GM18868 (cell line): ENCODE measurements at regions not wholly inside any gene's neighbourhood (a gene's known extent, or its start where the extent isn't known, plus 50 kb on each side); places are given as distances from the start of the nearest gene placed in this dataset.

ENCODE experiments used
- ATAC-seq: cut with Tn5 transposase; IDR thresholded peaks from one replicate; pipeline ENCODE4 v1.9.1; 2021; ENCODE audit warnings: mild to moderate bottlenecking, moderate library complexity; ENCODE audit not compliant: unreplicated experiment

GRCh38 chr5:51273021-51273420 is 110.2 kb upstream of the ISL1 start:
- ATAC-seq, result no peak

DNA sequence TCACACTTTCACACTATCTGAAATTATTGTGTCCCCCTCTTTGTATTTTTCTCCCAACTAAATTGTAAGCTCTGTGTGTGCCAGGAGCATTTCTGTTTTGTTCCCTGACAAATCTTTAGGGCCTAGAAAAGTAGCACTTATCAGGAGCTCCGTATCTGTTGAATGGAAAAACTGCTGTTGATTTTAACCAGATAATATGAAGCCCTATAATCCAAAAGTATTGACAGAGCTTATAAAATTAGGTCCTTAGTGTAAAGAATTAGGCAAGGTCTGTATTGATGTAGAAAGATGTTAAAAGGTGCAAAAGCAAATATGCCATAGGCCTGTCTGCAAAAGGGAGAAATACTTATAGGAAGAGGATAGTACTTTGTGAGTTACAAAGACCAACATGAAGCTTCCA is 109.4 kb upstream of the ISL1 start:
- no peak for ATAC-seq

- ATAC-seq, result no peak
Observed at GRCh38 chr5:51275428-51275827, 107.8 kb upstream of the ISL1 start.

- no peak for ATAC-seq
Observed at GRCh38 chr5:51276250-51276649, 107.0 kb upstream of the ISL1 start.

DNA sequence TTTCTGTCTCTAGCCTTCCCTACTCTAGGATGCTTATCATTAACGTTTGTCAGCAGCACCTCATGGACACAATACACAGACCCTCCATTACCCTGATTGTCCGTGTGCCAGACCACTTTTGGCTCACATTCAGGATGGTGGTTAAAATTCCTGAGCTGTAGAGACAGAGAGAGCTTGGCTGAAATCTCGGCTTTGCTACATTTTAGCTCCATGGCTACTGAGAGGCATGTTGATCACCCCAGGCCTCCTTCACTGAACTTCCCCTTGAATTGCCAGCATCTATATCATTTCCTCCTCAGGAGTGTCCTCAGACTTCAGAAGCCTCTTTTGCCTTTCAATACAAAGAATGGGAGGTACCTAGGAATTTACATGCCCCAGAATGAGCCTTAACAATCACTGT is 104.7 kb upstream of the ISL1 start:
- ATAC-seq, result no peak

DNA sequence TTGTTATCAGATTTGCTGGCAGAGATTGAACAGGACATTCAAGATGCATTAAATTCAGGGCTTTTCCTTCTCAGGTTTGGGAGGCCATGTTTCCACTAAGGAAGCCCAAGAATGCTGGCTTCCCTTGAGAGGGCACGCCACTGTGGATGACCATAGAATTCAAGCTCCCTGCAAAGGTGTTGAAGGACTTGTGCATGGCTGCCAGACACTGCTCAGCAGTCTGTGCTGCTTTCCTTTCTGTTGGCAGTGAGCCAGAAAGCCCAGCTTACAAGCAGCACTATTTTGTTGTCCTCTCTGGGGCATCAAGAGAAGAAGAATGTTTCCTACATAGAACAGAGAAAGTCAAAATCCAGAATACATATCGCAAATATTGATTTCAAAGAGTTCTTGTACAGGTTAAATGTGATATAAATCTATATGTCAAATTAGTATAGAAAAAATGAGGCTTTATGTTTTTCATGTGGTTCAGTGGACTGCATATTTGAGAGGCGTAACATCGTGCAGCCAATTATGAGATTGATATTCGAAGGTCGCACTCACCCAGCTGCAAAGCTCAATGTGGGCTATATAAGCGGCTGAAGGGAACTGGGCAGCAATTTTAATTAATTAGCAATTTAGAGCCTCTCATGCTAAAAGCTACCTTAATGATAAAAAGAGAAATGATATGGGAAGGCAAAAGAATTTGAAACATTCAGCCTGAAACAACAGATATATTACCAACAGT is 103.1 kb upstream of the ISL1 start:
- no peak for ATAC-seq

GRCh38 chr5:51286046-51286445 is 97.2 kb upstream of the ISL1 start:
- no peak for ATAC-seq

DNA sequence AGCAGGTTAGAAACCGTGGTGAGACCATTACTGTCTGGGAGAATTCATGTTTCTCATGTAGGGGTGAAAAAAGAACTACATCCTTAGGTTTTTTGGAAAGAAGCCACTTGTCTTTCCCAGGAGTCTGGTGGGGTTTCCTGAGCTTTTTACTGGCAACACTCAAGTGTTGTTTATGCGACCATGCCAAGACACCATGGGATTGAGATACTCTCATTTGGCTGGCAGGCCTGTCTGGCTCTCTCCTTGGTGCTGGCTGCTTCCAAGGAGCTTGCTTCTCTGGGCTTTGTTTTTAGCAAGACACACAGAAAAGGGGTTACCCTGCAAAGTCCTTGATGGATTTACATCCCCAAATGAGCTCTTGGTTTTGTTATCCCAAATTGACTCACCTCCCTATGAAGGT is 80.9 kb upstream of the ISL1 start:
- ATAC-seq, result no peak

- ATAC-seq, result no peak
Observed at GRCh38 chr5:51326844-51327243, 56.4 kb upstream of the ISL1 start.
